ENCODE measurements at regions not wholly inside any gene's neighbourhood (a gene's known extent, or its start where the extent isn't known, plus 50 kb on each side); places are given as distances from the start of the nearest gene placed in this dataset.
"Not testable (repeated sequence)": the region's sequence is repeated elsewhere in the genome, so short reads cannot be mapped to it uniquely, and the experiment has no call there.

GRCh38 chr10:58066126-58066525 lies 201.6 kb downstream of the IPMK start:
- no peak for DNase-seq

DNA sequence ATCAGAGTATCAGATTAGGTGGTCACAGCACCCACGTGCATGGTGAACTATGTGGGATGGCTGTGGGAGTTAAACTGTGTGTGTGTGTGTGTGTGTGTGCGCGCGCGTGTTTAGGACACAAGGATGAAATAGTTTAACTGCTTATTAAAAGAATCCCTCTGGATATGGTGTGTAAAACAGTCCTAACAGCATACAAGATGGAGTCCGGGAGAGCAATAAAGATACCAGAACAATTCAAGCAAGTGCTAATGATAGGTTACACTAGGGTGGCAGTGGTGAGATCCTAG lies 202.2 kb downstream of the IPMK start:
- no peak for DNase-seq

GRCh38 chr10:58064714-58065528 lies 202.8 kb downstream of the IPMK start:
- no peak for DNase-seq

- DNase-seq = no peak
These were observed 203.7 kb downstream of the IPMK start for GRCh38 chr10:58063861-58064480.

- DNase-seq = not testable (repeated sequence)
These were observed 209.0 kb downstream of the IPMK start for GRCh38 chr10:58058683-58059082.

DNA sequence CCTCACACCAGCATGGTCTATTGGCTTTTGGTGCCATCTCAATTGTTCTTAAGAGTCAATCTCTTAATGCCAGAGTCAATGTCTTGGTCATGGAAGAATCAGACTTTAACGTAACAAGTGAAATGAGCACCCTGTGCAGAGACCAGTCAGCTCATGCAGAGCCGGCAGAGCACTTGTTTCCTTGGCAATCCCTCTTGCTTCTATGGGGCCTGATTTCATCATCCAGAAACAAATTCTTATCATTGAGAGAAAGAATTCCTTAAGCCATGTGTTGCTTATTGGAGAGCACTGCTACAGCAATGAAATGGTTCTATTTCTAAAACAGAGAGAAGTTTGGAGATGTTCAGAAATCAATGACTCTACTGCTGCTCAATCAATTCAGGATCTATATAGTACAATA lies 212.8 kb downstream of the IPMK start:
- no peak for DNase-seq

DNA sequence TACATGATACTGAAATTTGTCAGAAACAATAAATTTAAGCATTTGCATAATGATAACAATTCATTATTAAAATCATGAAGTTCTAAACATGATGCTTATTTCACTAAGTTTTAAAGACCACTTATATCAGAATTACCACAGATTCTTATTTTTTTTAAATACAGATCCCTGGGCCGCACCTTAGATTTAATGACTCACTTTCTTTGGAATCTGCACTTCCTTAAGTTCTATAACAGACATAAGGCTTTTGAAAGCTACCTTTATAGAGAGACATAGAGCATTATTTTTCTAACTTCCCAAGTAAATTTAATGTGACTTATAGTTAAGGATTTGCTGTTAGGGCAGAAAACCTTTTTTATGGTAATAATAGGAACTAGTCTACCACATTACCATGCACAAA lies 214.9 kb downstream of the IPMK start:
- DNase-seq = no peak

DNA sequence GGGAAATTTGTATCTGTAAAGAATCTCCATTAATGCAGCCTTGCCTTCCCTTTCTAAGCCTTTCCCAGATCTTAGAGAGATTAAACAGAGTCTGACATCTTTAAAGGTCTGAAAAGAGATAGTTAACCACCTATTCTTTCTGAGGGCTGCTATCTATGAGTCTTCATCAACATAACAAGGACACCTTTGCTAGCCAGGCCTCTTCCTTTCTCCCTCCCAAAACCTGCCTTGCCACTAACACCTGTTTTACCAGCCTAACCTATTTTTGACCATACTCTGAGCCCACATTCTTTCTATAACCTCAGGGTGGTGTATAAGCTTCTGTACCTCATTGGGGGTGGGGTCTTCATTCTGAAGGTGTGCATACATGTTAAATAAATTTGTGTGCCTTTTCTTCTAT lies 217.1 kb downstream of the IPMK start:
- DNase-seq = no peak

DNA sequence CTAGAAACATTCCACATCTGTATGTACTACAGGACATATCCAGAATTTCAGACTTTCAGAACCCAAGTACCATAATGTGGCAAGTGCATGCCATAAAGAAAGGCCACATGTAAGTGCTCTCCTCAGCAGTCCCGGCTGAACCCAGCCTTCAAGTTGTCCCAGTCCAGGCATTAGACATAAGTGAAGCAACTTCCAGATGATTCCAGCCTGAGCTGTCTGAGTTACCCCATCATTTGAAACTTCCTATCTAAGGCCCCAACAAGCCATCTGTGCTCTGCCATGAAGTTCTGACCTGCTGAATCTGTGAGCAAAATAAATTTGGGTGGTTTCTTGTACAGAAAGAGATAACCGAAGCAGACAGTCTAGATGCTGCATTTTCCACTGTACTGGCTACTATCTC lies 218.8 kb downstream of the IPMK start:
- DNase-seq = no peak

DNA sequence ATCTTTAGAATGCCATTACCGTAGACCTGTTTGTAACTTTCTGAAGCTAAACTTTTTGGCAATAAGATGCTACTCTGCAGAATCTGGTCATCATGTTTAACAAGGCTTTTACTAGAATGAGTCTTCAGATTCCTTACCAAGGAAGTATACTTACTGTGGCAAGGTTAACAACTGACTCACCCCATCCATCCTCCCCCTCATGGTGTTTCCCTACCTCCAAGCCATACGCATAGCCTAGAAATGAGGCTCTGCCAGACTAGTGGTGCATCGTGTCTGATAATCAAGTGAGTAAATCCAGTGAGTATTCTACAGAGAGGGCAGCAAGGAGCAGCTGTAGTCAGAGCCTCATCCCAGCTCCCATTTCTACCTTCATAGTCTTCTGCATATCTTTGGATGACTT lies 223.6 kb downstream of the IPMK start:
- no peak for DNase-seq

DNA sequence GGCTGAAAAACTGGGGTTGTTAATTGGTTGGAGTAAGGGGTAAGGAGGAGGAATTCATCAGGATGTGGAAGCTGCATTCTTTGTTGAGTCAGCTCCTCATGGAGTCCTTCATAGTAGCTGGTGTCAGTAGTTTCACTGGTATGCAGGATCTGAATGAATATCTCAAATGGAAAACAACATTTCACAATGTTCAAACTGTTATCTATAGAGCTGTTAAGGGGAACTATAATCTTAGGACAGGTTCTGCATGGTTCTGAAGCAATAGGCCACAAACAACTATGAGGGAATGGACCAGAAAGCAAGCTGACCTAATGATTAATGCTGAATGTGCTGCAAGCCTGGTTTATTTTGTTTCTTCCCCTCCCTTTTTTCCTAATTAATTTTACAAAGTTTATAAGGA lies 225.8 kb downstream of the IPMK start:
- DNase-seq = no peak

DNA sequence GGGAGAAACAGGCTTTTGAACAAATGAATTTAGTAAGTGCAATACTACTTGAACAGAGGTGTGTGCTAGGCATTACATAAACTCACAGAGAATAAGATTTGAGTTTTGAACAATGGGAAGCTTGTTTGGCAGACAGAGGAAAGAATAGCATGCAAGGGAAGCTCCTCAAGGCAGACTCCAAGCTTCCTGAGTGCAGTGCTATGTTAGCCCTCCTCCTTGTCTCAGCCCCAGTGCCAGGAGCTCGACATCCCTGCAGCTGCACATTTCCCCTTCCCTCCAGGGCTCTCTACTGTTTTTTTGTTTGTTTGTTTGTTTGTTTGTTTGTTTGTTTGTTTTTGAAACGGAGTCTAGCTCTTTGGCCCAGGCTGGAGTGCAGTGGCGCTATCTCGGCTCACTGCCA lies 237.5 kb downstream of the IPMK start:
- DNase-seq = no peak

DNA sequence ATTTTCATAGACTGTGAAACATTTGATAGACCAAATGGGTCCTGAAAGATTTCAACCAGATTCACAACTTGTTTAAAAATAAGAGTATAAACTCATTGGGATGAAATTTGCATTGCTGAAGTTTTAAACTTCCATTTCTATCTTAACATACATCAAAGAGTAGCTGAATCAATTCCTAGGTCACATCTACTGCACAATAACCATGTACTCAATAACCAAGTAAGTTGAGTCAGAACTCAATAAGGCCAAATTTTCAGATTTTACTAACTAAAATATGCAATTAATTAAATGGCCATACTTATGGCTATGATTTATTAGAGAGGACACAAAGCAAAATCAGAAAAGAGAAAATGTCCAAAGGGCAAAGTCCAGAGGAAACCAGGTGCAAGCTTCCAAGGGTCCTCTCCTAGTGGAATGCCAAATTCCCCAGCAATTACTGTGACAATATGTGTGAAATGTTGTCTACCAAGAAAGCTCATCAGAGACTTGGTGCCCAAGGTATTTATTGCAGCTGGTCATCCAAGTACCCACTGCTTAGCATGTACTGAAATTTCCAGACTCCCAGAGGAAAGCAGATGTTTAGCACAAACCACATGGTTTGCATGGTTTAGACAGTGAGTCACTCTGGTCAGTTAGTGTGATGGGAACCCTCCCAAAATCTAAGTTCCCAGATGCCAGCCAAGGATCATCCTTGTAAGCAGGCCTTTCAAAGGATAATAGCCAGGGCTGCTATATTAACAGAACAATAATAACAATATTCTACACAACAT lies 238.9 kb downstream of the IPMK start:
- DNase-seq = no peak

DNA sequence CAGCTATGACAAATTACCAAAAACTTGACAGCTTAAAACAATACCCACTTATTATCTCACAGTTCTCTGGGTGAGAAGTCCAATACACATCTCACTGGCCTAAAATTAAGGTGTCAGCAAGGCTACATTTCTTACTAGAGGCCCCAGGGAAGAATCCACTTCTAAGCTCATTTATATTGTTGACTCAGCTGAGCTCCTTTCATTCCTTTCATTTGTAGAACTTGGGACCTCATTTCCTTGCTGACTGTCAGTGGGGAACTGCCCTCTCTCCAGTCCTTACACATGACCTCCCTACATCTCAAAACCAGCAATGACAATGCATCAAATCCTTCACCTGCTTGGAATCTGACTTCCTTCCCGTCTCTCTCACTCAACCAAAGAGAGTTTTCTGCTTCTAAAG lies 240.3 kb downstream of the IPMK start:
- DNase-seq = no peak

DNA sequence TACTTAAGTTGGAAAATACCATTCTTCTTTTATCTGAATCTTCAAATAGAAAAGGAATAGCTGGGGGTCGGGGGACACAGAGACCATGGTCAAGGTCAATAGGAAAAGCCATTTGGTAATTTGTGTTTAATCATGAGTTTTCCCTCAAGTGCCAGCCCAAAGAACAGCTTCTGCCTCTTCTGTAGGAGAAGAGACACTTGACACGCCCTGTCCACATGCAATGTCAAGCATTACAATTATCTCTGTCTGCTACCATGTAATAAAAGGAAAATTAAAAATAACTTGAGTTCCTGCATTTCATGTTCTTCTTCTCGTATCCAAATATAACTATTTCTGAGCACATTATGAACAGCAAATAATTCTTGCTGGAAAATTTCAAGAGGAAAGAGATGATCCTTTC lies 241.7 kb downstream of the IPMK start:
- DNase-seq = no peak

DNA sequence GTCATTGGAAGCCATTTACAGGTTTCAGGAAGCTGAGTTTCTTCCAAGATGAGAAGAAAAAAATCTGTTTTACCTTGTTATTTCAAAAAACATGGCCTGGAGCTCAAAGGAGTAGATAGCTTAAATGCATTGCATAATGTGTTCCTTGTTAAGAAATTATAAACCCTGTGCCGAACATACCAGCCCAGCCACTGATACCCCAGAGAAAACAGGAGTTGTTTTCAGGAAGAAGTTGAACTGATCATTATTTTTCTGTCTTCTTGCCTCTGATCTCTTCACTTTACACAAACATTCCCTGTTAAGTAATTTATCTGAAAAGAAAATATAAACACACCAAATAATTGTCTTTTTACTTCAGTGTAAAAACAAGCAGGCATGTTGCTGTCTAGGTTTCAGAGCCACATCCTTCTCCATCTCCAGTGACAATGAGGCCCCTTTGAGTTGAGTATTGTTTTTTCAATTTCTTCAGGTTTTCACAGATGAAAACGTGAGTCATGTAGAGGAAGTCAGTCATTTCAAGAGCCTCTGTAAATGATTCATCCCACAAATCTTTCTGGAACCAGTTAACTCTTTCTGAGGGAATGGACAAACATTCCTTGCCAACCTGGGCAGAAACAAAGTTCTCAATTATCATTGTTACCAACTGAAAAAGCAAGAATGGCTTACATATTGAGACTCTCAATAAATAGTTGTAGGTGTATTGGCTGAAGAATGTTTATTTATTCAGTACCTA lies 244.2 kb downstream of the IPMK start:
- no peak for DNase-seq

GRCh38 chr10:58019863-58020537 lies 247.7 kb downstream of the IPMK start:
- DNase-seq = no peak

DNA sequence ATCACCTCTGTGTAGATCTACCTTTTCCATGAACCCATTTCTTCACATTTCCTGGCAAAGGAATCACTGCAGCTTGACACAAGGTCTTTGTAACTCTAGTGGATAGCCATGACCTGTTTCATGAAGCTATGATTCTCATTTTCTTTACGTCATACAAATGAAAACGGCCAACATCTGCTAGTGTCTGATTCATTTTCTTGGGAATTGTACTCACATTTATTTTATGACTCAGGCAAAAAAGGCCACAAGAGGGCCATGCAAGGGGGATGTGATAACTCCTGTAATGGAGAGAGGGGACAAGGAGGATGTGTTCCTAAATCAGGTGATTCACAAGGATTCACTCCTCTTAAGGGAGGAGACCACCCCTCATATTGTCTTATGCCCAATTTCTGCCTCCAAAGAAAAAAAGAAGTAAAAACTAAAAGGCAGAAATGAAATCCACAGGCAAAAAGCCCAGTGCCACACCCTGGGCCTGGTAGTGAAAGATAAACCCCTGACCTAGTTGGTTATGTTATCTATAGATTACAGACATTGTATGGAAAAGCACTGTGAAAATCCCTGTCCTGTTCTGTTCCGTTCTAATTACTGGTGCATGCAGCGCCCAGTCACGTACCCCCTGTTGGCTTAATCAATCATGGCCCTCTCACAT lies 249.9 kb downstream of the IPMK start:
- no peak for DNase-seq

GRCh38 chr10:58016614-58017013 lies 251.1 kb downstream of the IPMK start:
- DNase-seq = no peak

DNA sequence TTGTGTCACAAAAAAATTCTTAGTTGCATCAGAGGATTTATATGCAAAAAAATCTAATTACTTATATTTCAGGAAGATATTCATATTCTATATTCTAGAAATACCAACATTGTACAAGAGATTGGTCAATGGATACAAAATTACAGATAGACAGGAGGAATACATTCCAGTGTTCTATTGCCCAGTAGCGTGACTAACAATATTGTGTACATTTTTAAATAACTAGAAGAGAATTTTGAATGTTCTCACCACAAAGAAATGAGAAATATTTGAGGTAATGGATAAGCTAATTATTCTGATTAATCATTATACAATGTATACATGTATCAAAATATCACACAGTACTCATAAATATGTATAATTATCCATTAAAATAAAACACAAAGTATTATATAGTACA lies 253.3 kb downstream of the IPMK start:
- DNase-seq = no peak

- DNase-seq = no peak
These were observed 254.3 kb downstream of the IPMK start for GRCh38 chr10:58013406-58013805.

GRCh38 chr10:58010073-58010702 lies 257.5 kb downstream of the IPMK start:
- DNase-seq = no peak

Measured in GOT3 (cell line).